Rectal smooth muscle tissue (tissue), 1 donor: ENCODE measurements at regions not wholly inside any gene's neighbourhood (a gene's known extent, or its start where the extent isn't known, plus 50 kb on each side); places are given as distances from the start of the nearest gene placed in this dataset.

ENCODE experiments used
- H3K27ac ChIP-seq: one replicate; pipeline ENCODE4 v1.7.0; 2013; ENCODE audit warnings: low read depth, low read length, inconsistent platforms
- H3K27me3 ChIP-seq: one replicate; pipeline ENCODE4 v1.7.0; 2013; ENCODE audit warnings: low read length; ENCODE audit not compliant: control insufficient read depth, insufficient read depth
- H3K36me3 ChIP-seq: one replicate; pipeline ENCODE4 v1.7.0; 2013; ENCODE audit warnings: low read length; ENCODE audit not compliant: control insufficient read depth, insufficient read depth
- H3K4me1 ChIP-seq: one replicate; pipeline ENCODE4 v1.7.0; 2013; ENCODE audit warnings: low read length; ENCODE audit not compliant: control insufficient read depth, insufficient read depth
- H3K4me3 ChIP-seq: one replicate; pipeline ENCODE4 v1.7.0; 2013; ENCODE audit warnings: low read length
- H3K9ac ChIP-seq: one replicate; pipeline ENCODE4 v1.7.0; 2013; ENCODE audit warnings: low read length

DNA sequence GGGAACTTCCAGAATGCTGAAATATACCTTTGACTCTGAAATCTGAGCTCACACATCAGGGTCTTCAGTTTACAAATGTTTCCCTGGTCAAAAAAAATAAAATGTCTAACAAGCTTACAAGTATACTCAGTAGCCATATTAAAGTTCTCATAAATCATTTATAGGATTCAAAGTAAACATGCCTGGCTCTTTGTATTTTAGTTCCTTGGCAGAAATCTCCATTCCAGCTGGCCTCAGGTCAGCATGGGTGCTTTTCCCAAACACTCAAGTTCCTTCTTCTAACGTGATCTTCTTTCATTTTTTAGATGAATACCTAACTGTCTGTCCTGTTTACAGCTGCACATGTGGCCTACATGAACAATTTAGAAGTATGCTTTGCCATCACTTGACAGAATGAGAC, 263.2 kb downstream of the GAS1 start:
- Histone ChIP-seq H3K36me3 (no peaks in the 10 kb centered on the region), H3K27me3 (no peaks in the 10 kb centered on the region), H3K4me1 (peaks cover 7% of the 10 kb centered on the region), H3K27ac (no peak overlapping the region), H3K4me3 (no peak overlapping the region), H3K9ac (no peak overlapping the region)

DNA sequence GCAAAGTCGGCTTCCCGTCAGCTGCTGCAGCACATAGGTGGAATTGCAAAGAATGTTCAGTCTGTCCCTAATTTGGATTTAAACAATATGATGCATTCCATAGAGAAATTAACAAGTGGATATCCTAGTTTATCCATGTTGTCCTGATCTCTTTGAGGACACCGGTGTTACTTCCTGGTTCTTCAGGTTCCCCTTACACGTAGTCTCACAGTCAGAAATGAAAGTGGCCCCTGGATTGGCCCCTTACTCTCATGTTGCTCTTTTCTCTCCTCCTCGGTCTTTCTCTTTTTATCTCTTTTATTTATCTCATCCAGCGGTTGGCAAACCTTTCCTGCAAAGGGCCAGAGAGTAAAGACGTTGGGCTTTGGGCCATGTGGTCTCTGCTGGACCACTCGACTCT, 265.1 kb downstream of the GAS1 start:
- Histone ChIP-seq H3K36me3 (no peaks in the 10 kb centered on the region), H3K27me3 (no peaks in the 10 kb centered on the region), H3K4me3 (no peak overlapping the region), H3K27ac (no peak overlapping the region), H3K9ac (no peak overlapping the region), H3K4me1 (peaks cover 7% of the 10 kb centered on the region)

DNA sequence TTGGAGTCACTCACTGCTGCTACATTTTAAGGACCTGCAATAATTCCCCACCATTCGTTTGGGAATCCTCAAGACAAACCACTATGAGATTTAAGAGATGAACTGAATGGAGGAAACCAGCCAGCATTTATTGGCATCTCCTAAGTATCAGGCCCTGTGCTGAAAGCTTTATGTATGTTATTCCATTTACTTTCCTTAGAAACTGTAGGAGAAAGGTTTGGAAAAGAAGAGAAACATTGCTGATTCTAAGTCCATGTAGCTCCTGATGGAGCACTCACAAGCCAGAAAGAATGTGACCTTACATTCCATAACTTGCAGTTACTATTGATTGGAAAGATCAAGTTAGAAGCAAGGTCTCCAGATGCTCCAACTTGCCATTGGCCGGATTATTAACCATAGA, 267.4 kb downstream of the GAS1 start:
- no peak overlapping the region for H3K4me3 ChIP-seq
- no peak overlapping the region for H3K9ac ChIP-seq
- H3K4me1 ChIP-seq, result peaks cover 7% of the 10 kb centered on the region
- no peaks in the 10 kb centered on the region for H3K27me3 ChIP-seq
- H3K27ac ChIP-seq, result no peak overlapping the region
- H3K36me3 ChIP-seq, result no peaks in the 10 kb centered on the region

DNA sequence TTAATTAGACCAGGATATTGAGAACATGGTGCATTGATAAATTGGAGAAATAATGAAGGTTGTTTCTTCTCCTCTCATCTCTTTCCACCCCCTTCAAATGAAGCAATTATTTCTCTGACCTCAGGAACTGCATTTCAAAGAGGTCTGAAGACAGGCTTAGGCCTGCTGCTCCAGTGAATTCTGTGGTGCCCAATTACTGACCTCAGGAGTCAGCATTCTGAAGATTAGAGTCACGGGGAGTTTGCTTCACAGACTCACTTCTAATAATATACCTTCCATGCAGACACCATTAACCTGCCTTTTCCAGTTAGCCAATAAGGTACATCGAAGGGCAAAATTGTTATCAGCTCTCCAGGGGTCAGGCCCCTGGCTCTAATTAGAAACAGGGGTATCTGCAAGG, 270.9 kb downstream of the GAS1 start:
- Histone ChIP-seq H3K9ac (no peak overlapping the region), H3K27ac (no peak overlapping the region), H3K27me3 (no peaks in the 10 kb centered on the region), H3K36me3 (no peaks in the 10 kb centered on the region), H3K4me3 (no peak overlapping the region), H3K4me1 (no peaks in the 10 kb centered on the region)

DNA sequence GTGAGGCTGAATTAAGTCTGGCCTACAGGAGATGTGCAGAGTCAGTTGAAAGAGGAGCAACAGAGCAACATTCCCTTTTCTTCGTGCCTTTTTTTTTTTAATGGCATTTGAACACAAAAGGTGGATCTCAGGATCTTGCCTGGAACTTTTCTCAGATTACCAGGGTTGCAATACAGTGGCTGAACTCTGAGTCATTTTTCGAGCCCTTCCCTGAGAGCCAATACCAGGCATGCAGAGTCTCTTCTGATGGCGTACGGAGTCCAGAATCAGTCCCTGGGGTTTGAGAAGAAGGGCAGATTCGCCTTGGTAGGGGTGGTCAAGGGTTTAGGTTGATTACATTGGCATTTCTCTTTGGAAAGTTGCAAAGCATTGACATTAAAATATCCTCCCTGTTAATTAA, 271.5 kb downstream of the GAS1 start:
- Histone ChIP-seq H3K4me1 (no peaks in the 10 kb centered on the region), H3K4me3 (no peak overlapping the region), H3K27me3 (no peaks in the 10 kb centered on the region), H3K27ac (no peak overlapping the region), H3K9ac (no peak overlapping the region), H3K36me3 (no peaks in the 10 kb centered on the region)

DNA sequence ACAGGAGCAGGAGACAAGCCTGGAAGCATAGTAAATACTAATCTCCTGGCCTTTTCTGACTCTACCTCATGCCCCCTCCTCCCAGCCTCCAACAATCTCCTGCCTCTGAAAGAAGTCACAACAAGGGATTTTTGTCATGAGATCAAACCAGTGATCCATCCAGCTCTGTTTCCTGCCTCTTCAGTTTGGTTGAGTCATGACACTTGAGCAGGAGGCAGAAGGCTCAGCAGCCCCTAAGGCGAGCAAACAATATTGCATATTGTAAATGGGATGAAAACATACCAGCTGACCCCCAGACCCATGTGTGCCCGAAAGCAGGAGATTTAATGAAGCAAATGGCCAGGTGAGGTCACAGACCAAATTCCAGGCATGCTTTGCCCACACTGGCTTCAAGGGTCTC, 272.8 kb downstream of the GAS1 start:
- Histone ChIP-seq H3K4me1 (no peaks in the 10 kb centered on the region), H3K36me3 (no peaks in the 10 kb centered on the region), H3K27ac (no peak overlapping the region), H3K27me3 (no peaks in the 10 kb centered on the region), H3K4me3 (no peak overlapping the region), H3K9ac (no peak overlapping the region)

DNA sequence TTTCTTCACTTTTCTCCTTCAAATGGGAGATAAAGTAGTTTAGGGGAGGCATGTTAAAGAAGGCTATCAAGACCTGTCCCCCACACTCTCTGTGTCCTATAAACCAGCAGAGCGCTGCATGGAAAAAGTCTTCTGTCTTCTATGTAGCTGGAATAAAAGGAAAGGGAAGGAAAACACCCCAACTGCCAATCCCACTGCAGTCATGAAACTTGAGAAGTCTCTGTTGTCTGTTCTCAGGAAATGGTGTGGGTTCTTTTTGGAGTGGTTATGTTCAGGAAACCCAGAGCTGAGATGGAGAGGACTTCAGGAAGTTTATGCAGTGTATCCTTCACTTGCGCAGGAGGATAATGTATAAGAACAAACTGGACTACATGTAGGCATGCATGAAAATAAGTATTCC, 274.3 kb downstream of the GAS1 start:
- no peaks in the 10 kb centered on the region for H3K27me3 ChIP-seq
- no peaks in the 10 kb centered on the region for H3K36me3 ChIP-seq
- H3K27ac ChIP-seq, result no peak overlapping the region
- H3K9ac ChIP-seq, result no peak overlapping the region
- no peaks in the 10 kb centered on the region for H3K4me1 ChIP-seq
- no peak overlapping the region for H3K4me3 ChIP-seq

DNA sequence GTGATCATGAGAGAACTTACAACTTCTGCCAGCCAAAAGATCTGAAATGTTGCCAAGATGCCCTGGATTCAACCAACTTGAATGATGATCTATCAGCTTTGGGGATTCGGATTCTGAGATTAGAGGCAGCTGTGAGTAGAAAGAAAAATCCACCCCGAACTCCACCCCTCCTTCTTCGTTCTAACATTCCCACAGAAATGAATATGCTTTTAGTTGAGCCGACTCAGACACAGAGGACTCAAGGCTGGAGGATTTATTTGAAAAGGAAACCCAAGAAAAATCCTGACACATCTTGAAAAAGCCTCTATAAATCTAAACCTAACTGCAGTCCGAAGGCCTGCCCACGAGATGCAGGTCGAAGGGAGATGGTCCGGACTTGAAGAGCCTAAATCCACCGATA, 275.0 kb downstream of the GAS1 start:
- H3K27ac ChIP-seq, result no peak overlapping the region
- no peaks in the 10 kb centered on the region for H3K27me3 ChIP-seq
- H3K36me3 ChIP-seq, result no peaks in the 10 kb centered on the region
- H3K4me1 ChIP-seq, result no peaks in the 10 kb centered on the region
- no peak overlapping the region for H3K4me3 ChIP-seq
- H3K9ac ChIP-seq, result no peak overlapping the region

DNA sequence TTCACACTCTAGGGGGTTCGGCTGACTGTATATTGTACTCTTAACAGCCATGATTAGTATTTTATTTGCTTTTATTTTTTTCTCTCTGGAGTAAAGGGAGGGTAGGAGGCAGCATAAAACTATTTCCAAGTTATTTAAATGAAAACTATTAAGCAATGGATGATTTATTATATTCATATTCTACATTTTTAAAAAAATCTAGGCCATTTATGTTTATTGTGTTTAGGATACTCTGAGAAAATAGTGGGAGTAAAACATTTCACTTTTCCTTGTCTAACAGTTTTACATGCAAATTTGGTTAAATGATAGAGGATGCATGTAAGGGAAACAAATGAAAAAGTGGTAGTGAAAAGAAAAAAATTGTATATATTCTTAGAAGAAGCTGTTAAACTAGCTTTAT, 276.3 kb downstream of the GAS1 start:
- no peaks in the 10 kb centered on the region for H3K4me1 ChIP-seq
- no peak overlapping the region for H3K4me3 ChIP-seq
- no peak overlapping the region for H3K27ac ChIP-seq
- no peaks in the 10 kb centered on the region for H3K36me3 ChIP-seq
- H3K9ac ChIP-seq, result no peak overlapping the region
- H3K27me3 ChIP-seq, result no peaks in the 10 kb centered on the region

DNA sequence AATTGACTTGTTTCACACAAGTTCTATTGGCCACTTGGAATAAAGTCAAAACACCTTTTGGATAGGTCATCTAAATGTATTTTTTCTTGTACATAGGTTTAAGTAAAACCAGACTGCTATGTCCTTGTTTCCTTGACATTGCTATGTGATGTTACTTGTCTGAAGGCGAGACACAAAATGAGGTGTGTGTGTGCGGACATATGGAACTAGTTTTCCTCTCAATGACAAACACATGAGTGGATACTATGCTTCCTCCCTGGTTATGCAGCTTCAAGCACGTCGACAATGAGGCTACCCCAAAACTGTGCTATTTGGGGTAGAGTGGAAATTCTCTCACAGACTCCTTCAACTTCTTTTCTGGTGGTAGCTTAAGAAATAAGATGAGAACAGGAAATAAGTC, 276.8 kb downstream of the GAS1 start:
- H3K4me3 ChIP-seq, result no peak overlapping the region
- H3K27me3 ChIP-seq, result no peaks in the 10 kb centered on the region
- H3K9ac ChIP-seq, result no peak overlapping the region
- H3K27ac ChIP-seq, result no peak overlapping the region
- H3K36me3 ChIP-seq, result no peaks in the 10 kb centered on the region
- no peaks in the 10 kb centered on the region for H3K4me1 ChIP-seq

DNA sequence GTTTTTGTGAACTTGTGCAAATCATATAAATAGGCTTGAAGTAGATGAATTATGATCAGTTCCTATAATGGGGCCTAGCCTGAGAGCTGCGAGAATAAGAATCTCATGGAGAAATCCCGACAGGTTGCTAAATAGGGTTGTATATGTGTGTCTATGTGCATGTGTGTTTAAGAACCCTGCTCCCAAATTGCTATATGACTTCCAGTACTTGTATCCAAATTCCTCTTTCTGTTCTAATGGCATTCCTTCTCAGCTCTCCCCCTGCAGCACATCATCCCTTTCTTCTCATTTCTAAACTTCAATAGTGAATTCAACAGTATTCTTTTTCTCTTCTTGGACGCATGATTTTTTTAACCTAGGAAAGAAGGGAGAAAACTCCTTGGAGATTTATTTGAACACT, 277.2 kb downstream of the GAS1 start:
- no peaks in the 10 kb centered on the region for H3K27me3 ChIP-seq
- no peak overlapping the region for H3K9ac ChIP-seq
- H3K4me3 ChIP-seq, result no peak overlapping the region
- no peak overlapping the region for H3K27ac ChIP-seq
- H3K4me1 ChIP-seq, result no peaks in the 10 kb centered on the region
- H3K36me3 ChIP-seq, result no peaks in the 10 kb centered on the region

DNA sequence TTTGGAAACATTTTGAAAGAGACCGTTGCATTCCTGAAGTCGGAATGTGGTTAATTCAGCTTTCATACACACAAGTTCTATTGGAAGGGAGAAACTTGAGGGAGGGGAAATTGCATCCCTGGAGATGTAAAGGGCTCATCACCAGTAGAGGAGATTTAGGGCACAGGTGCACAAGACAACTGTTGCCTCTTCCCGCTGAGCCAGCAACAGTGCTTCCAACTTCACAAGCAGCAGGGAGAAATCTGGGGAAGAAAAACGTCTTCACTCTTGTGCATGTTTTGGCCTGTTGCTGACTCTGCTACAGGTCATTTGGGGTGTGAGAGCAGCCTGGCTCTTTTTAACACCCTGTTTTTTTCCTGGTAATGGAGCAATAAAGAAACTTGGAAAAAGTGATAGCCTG, 277.9 kb downstream of the GAS1 start:
- H3K4me3 ChIP-seq, result no peak overlapping the region
- H3K4me1 ChIP-seq, result no peaks in the 10 kb centered on the region
- no peak overlapping the region for H3K27ac ChIP-seq
- no peaks in the 10 kb centered on the region for H3K27me3 ChIP-seq
- H3K36me3 ChIP-seq, result no peaks in the 10 kb centered on the region
- H3K9ac ChIP-seq, result no peak overlapping the region

DNA sequence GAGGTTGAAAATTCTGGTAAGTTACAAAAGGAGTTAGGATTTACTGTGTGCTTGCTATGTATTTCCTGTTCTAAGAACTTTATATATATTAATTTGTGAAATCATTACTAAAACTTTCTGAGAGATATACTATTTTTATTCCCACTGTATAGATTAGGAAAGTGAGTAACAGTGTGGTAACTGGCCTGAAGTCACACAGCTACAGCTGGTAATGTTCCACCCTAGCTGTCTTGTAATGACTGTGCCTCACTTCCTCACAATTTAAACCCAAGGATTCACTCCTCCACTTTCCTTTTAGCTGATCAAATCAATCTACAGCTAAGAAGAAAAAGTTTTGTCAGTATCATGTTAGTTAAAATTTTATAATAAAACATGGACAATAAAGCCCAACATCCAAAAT, 278.8 kb downstream of the GAS1 start:
- Histone ChIP-seq H3K27me3 (no peaks in the 10 kb centered on the region), H3K36me3 (no peaks in the 10 kb centered on the region), H3K4me1 (no peaks in the 10 kb centered on the region), H3K27ac (no peak overlapping the region), H3K9ac (no peak overlapping the region), H3K4me3 (no peak overlapping the region)

DNA sequence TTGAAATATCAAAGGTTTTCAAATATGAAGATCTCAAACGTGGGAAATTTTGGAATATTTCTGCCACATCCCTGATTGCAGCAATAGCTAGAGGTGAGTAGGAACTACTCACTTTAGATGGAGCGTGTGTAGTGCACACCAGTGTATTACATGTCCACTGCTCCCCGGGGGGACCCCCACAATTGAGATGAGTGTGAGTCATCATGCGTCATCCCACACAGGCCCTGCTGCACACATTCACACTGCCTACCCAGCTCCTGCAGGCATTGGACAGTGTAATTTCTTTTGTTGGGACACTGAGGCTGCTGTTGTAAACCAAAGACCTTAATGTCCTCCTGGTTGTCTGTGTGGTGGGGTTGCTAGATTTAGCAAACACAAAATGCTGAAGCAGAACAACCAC, 280.0 kb downstream of the GAS1 start:
- no peak overlapping the region for H3K9ac ChIP-seq
- H3K4me3 ChIP-seq, result no peak overlapping the region
- H3K4me1 ChIP-seq, result no peaks in the 10 kb centered on the region
- H3K36me3 ChIP-seq, result no peaks in the 10 kb centered on the region
- no peak overlapping the region for H3K27ac ChIP-seq
- H3K27me3 ChIP-seq, result no peaks in the 10 kb centered on the region
